ENCODE measurements at regions not wholly inside any gene's neighbourhood (a gene's known extent, or its start where the extent isn't known, plus 50 kb on each side); places are given as distances from the start of the nearest gene placed in this dataset.

DNA sequence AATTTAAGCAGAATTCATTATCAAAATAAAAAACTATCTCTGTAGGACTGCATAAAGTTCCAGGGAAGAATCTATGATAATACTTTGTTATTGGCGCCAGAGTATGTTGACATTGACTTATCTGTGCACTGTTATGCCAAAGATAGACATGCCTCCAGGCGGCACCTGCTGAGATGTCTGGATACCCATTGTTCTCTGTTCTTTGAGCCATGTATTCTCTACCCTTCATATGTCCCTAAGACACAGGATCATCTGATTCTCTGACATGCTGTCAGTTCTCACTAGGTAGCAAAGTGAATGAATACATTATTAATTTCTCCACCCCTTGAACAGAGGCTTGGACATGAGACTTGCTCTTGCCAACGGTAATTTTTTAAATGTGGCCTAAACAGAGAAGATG lies 517.8 kb upstream of the SLITRK5 start:
- no peak for TF ChIP-seq POLR2A (IDR thresholded peaks at IDR 0.05)
- TF ChIP-seq, protein P1, sequence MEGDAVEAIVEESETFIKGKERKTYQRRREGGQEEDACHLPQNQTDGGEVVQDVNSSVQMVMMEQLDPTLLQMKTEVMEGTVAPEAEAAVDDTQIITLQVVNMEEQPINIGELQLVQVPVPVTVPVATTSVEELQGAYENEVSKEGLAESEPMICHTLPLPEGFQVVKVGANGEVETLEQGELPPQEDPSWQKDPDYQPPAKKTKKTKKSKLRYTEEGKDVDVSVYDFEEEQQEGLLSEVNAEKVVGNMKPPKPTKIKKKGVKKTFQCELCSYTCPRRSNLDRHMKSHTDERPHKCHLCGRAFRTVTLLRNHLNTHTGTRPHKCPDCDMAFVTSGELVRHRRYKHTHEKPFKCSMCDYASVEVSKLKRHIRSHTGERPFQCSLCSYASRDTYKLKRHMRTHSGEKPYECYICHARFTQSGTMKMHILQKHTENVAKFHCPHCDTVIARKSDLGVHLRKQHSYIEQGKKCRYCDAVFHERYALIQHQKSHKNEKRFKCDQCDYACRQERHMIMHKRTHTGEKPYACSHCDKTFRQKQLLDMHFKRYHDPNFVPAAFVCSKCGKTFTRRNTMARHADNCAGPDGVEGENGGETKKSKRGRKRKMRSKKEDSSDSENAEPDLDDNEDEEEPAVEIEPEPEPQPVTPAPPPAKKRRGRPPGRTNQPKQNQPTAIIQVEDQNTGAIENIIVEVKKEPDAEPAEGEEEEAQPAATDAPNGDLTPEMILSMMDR (IDR thresholded peaks at IDR 0.05): no peak
- no peak for TF ChIP-seq POLR2AphosphoS5 (IDR thresholded peaks at IDR 0.05)
